Prostate gland (tissue), 2 donors: ENCODE measurements at regions not wholly inside any gene's neighbourhood (a gene's known extent, or its start where the extent isn't known, plus 50 kb on each side); places are given as distances from the start of the nearest gene placed in this dataset.

ENCODE experiments used
- DNase-seq: peaks from one replicate; pipeline ENCODE4 v3.0.0-alpha.2; 2019; ENCODE audit warnings: low spot score
- H3K27ac ChIP-seq, 2 donors: fragments of 200-600 bp; sonication (generic); 2 replicates each; pipeline ENCODE4 v1.5.1; 2017 to 2019
- H3K27me3 ChIP-seq: fragments of 200-600 bp; sonication (generic); replicated peaks from 2 replicates; pipeline ENCODE4 v1.5.1; 2019; ENCODE audit not compliant: insufficient read depth
- H3K36me3 ChIP-seq, 2 donors: fragments of 200-600 bp; sonication (generic); 1 replicate in 1 of 2; 2 replicates in 1 of 2; pipeline versions ENCODE4 v1.5.1 to v1.8.1; 2017 to 2019
- H3K4me1 ChIP-seq: fragments of 200-600 bp; sonication (generic); replicated peaks from 2 replicates; pipeline ENCODE4 v1.5.1; 2019
- H3K4me3 ChIP-seq, 2 donors: fragments of 200-600 bp; sonication (generic); 2 replicates each; pipeline ENCODE4 v1.5.1; 2017 to 2019
- H3K9me3 ChIP-seq: fragments of 200-600 bp; sonication (generic); 2 replicates; pipeline ENCODE4 v1.5.1; 2017
- CTCF ChIP-seq, 4 experiments: fragments of 200-600 bp in 2 of 4; fragments of 450-650 bp in 2 of 4; sonication (generic) in 2 of 4; IDR thresholded peaks; 1 replicate in 3 of 4; 2 replicates in 1 of 4; pipeline ENCODE4 v1.5.1; 2016 to 2019; ENCODE audit warnings: antibody characterized with exemption in 4 of 4, mild to moderate bottlenecking in 2 of 4, moderate library complexity in 2 of 4
- POLR2A ChIP-seq: fragments of 450-650 bp; IDR thresholded peaks from one replicate; pipeline ENCODE4 v1.6.1; 2016; ENCODE audit warnings: antibody characterized with exemption, mild to moderate bottlenecking
- POLR2AphosphoS5 ChIP-seq: sonication (generic); formaldehyde crosslinking; IDR thresholded peaks from one replicate; pipeline ENCODE4 v1.6.1; 2017; ENCODE audit warnings: antibody characterized with exemption
- WGBS: methylation state at CpG from one replicate; pipeline ENCODE4 v1.1.5; 2018; 5-methylcytosine and 5-hydroxymethylcytosine counted together
- intact Hi-C: fragments of 100-400 bp; cut with DNase I; formaldehyde crosslinking; loops from one replicate; pipeline ENCODE4 v1.14.2; 2022

- DNase-seq: no peak
- intact Hi-C loops: no loop called here
- no peaks in the 10 kb centered on the region for H3K27me3 ChIP-seq
Measured at GRCh38 chr11:27238811-27239210, 124.2 kb downstream of the CCDC34 start.

GRCh38 chr11:27237643-27238042, 125.4 kb downstream of the CCDC34 start:
- intact Hi-C loops: no loop called here
- DNase-seq: peak; percentile 6
- Histone ChIP-seq H3K36me3 (no peaks in the 10 kb centered on the region), H3K9me3 (no peaks in the 10 kb centered on the region), H3K27ac (no peak overlapping the region), H3K27me3 (no peaks in the 10 kb centered on the region), H3K4me1 (no peaks in the 10 kb centered on the region), H3K4me3 (no peak overlapping the region)
- TF ChIP-seq POLR2A (no peak), POLR2AphosphoS5 (peak; percentile 23)

More at GRCh38 chr11:27238811-27239210, 124.2 kb downstream of the CCDC34 start:
- H3K4me3 ChIP-seq: no peak overlapping the region
- H3K9me3 ChIP-seq: no peaks in the 10 kb centered on the region
- H3K27ac ChIP-seq: no peak overlapping the region
- H3K4me1 ChIP-seq: no peaks in the 10 kb centered on the region
- H3K36me3 ChIP-seq: no peaks in the 10 kb centered on the region
- no peak for TF ChIP-seq CTCF (IDR thresholded peaks at IDR 0.05)
- no peak for TF ChIP-seq POLR2AphosphoS5
- TF ChIP-seq POLR2A: no peak

GRCh38 chr11:27234961-27235360, 128.1 kb downstream of the CCDC34 start:
- Histone ChIP-seq H3K27ac (no peak overlapping the region), H3K9me3 (no peaks in the 10 kb centered on the region), H3K27me3 (no peaks in the 10 kb centered on the region), H3K36me3 (no peaks in the 10 kb centered on the region), H3K4me3 (no peak overlapping the region), H3K4me1 (no peaks in the 10 kb centered on the region)
- no peak for DNase-seq
- intact Hi-C loops: no loop called here
- 39% methylated on average over 2 of the region's 2 CpGs for WGBS
- TF ChIP-seq POLR2AphosphoS5 (no peak), CTCF (IDR thresholded peaks at IDR 0.05) (no peak), POLR2A (no peak)

GRCh38 chr11:27234043-27234668, 128.9 kb downstream of the CCDC34 start:
- DNase-seq: no peak
- no peak overlapping the region for H3K4me3 ChIP-seq
- H3K4me1 ChIP-seq: no peaks in the 10 kb centered on the region
- no peaks in the 10 kb centered on the region for H3K36me3 ChIP-seq
- TF ChIP-seq CTCF (IDR thresholded peaks at IDR 0.05): no peak
- no peak for TF ChIP-seq POLR2AphosphoS5
- no peak for TF ChIP-seq POLR2A
- no peaks in the 10 kb centered on the region for H3K27me3 ChIP-seq
- 75% methylated on average over 10 of the region's 10 CpGs for WGBS
- no peak overlapping the region for H3K27ac ChIP-seq
- intact Hi-C loops: no loop called here
- H3K9me3 ChIP-seq: no peaks in the 10 kb centered on the region

- Histone ChIP-seq H3K9me3 (no peaks in the 10 kb centered on the region), H3K27me3 (no peaks in the 10 kb centered on the region), H3K36me3 (no peaks in the 10 kb centered on the region), H3K4me1 (no peaks in the 10 kb centered on the region), H3K27ac (no peak overlapping the region), H3K4me3 (no peak overlapping the region)
- DNase-seq: no peak
- intact Hi-C loops: no loop called here
- TF ChIP-seq CTCF (IDR thresholded peaks at IDR 0.05): no peak
- TF ChIP-seq POLR2A: no peak
- no peak for TF ChIP-seq POLR2AphosphoS5
- WGBS: 81% methylated on average over 3 of the region's 3 CpGs
Measured at GRCh38 chr11:27233654-27234042, 129.4 kb downstream of the CCDC34 start.
